ENCODE measurements at regions not wholly inside any gene's neighbourhood (a gene's known extent, or its start where the extent isn't known, plus 50 kb on each side); places are given as distances from the start of the nearest gene placed in this dataset.
A peak's percentile ranks its signal among the peaks of the same experiment; 100 is the strongest.

DNA sequence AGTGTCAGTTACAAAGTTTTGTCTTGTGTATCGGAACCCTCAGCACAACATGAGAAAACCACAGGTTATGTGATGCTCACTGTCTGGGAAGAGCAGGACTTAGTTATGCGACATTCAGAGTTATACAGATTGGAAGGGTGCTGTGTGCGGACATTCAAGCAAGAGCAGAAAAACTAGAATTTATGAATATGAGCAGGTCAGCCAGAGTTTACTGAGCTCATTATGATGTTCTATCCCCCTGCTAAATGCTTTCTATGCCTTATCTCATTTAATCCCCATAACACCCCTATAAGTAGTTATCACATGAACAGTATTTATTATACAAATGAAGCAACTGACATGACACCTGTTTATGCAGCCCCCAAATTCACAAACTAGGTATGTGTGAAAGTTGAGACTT, 1083.2 kb downstream of the FLRT2 start:
- DNase-seq (ENCODE audit: low read depth), result no peak

DNA sequence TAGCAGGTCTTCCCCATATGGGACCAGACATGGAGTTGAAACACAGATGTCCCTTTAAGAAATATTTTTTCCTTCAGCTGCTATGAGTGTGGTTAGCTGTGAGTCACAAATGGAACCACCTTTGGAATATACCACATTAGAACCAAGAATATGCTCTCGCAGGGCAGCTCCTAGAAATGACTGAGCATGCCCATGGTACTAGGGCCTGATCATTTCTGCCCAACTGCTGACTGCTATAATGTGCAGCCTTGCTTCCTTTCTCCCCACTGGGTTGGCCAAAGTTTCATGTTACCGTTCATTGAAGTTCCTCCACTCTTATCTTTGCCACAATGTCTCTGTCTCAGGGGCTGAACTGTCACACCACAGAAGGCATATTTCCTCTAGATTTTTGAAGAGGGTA, 1074.6 kb downstream of the FLRT2 start:
- DNase-seq (ENCODE audit: low read depth), result no peak

DNA sequence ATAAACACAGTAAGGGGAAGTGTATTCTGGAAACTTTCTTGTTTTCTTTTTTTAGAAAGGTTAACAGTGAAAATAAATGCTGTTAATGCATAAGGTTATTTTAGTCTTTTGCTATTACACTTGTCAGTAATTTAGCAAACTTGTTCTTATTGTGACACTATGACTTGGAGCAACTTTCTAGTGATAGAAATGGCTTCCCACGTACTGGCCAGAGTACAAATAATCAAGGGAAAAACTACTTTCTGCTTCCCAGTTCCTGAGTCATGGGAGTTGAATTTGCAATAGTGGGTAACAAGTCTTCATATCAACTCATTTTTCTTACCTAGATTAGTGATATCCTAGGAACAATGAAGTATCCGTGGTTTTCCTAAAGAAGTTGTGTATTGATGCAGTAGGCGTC, 1072.3 kb downstream of the FLRT2 start:
- no peak for DNase-seq (ENCODE audit: low read depth)

DNA sequence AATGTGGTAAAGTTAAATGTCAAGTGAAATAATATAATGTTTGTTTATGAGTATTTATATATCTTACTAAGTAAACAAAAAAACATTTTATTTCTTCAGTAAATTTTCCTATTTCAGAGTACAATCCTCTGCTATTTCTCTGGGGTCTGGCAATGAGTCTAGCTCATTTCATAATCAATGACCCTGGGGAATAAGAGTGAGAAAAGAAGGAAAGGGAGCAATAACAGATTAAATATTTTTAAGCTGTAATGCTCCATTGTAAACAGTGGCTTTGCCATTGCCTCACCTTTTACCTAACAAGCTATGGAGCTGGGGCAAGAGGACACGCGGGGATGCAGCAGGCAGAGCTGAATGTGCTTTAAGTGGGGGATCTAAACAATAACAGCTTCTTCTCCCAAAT, 1071.9 kb downstream of the FLRT2 start:
- no peak for DNase-seq (ENCODE audit: low read depth)

DNA sequence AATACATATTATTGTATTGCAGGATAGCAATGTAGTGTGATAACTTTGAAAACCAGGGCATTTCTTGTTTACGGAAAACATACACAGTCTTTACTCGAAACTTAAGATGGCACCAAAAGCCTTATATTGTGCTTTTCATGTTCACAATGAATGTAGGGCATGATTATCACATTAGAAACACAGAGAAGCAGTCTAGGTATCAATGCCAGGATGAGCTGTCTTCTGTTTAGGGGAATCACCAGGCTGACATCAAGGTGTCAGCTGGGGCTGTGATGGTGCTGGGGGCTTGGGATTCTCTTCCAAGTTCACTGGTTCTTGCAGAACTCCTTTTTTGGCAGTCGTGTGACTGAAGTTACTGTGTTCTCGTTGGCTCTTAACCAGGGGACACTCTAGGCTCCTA, 1067.3 kb downstream of the FLRT2 start:
- DNase-seq (ENCODE audit: low read depth), result no peak

DNA sequence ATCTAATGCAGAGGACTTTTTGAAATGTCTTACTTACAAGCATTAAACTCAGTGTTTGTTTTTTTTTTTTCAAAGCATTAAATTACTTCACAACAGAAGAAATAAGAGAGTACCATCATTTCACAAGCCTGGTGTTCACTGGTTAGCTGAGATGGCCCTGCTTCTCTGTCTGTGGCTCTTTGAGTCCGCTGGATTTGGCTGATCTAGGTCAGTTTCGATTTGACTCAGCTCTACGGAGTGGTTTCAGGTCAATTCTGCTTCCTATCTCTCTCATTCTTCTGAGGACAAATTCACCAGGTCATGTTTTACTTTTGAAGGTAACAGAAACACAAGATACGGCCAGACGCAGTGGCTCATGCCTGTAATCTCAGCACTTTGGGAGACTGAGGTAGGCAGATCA, 1066.1 kb downstream of the FLRT2 start:
- DNase-seq (ENCODE audit: low read depth), result no peak

DNA sequence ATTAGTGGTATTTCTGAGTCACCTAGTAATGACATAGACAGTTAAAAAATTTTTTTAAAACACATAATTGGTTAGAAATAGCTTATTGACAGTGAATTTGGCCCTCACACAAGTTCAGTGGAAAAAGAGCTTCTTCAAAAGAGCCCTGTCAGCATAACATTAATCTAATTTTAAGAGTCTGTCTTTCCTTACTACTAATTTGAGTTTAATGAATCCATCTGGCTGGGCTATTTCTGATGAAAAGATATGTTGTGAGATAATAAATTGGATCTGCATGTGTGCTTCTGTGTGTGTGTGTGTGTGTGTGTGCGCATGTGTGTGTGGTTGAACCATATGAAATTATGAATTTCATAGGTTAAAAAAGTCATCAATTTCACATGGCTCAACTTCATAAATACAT, 1045.2 kb downstream of the FLRT2 start:
- DNase-seq (ENCODE audit: low read depth), result no peak

DNA sequence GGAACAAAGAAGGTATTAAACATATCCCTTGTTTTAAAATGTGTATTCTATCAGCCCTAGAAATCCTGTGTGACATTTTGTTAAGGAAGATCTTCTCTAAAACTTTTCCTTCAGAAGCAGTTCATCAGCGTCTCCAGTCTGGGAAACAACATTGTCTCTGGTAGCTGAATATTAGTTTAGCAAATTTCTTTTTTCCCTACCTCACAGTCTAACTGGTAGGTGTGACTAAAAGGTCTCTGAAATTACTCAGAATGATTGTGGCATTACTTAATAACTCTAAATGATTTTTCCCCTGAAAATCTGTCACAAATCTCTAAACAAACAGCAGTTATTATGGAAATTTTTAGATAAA, 1044.8 kb downstream of the FLRT2 start:
- no peak for DNase-seq (ENCODE audit: low read depth)

DNA sequence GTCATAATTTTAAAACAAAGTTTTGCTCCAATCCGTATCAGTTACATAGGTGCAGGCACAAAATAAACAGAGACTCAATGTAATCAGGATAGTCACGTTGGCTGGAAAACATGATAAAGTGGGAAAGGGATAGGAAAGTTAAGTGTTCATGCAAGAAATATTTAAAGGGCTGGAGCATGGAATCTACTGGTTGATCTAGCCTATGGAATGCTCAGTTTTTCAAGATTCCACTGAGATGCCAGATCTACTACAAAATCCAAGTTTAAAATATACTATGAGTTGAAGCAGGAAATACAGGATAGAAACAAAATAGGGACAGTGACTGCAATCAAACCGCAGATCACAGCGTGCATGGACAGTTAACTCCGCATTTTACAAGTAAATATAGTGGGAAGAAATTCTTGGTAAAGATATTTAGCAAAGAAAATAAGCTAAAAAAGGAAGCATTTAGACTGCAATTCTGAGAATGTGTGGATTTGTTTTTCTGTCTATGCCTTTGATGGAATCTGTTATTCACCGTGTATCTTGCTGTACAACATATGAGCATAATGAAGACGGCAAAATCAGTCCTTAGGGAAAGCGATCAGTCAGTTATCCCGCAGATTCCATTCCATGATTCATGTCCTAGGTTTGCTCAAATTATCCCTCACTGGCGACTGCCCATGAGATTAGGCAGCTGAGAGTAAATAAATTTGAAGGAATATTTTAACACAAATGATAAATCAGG, 1044.3 kb downstream of the FLRT2 start:
- DNase-seq (ENCODE audit: low read depth), result peak; percentile 10

DNA sequence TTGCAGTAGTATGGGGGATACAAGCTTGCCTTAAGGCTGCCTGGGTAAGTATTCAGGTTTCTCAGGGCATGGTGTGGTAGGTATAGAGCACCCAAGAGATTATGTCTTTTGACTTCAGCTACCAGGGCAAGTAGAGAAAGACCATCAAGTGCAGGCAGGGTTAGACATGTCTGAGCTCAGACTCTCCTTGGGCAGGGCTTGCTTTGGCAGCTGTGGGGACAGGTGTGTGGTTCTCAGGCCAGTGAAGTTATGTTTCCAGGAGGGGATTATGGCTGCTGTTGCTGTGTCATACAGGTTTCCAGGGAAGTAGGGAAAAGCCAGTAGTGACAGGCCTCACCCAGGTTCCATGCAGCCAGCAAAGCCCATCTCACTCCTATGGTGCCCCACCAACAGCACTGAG, 1040.4 kb downstream of the FLRT2 start:
- DNase-seq (ENCODE audit: low read depth), result no peak

DNA sequence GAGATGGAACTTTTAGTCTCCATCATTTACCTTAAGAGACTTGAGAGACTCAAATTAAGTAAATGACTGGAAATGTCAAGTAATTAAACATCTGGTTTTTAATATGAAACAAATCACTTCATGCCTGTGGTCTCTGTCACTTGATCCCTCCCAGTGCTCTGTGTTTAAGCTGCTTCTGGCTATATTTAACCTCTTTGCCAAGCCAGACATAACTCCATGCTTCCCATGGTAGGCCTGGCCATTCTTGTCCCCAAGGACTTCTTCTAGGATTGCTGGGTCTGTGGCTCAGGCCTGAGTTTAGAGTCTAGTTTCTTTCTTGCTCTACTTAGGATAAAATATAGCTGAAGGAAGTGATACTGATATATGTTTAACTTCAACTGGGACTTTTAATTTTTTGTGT, 1013.6 kb downstream of the FLRT2 start:
- DNase-seq (ENCODE audit: low read depth), result no peak

DNA sequence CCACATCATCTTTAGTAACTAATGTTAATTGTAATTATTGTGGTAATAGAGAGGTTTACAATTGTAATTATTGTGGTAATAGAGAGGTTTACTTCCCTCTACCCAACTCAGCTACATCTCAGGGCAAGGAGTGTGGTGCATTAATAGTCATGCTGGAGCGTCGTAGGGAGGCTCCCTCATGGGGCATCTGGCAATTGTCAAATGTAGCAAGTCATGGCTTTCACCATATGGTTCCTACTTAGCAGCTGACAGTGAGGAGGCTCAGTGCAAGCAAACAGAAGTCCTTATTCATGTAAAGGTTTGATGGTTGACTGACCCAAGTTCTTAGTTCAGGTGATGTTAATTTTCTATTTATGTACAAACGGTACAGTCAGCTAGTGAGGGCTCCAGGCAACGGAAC, 1012.0 kb downstream of the FLRT2 start:
- DNase-seq (ENCODE audit: low read depth), result peak; percentile 7

DNA sequence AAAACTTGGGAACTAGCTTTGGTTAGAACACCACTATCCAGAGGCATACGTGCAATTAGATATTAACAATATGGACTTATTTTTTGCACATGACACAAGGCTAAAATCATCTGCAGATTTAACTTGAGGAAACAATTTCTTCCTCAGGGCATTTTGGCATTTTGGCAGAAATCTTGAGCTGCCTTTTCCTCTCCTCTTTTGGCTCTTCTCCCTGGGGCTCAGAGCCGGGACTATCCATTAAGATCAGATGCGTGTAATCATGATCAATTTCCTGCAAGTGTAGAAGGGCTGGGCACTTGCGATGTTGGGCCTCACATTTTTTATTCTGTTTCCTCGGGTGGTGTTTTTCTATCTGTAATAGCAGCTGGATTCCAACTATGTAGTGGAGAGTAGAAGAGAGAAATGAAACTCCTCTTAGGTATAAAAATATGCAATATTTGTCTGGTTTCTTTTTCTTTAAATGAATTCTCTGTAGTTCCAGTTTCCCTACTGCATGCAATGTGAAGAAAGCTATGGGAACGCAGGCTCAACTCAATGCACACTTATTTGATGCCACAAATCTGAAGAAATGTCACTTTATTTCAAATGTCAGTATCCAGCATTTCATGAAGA, 1010.8 kb downstream of the FLRT2 start:
- DNase-seq (ENCODE audit: low read depth), result no peak

DNA sequence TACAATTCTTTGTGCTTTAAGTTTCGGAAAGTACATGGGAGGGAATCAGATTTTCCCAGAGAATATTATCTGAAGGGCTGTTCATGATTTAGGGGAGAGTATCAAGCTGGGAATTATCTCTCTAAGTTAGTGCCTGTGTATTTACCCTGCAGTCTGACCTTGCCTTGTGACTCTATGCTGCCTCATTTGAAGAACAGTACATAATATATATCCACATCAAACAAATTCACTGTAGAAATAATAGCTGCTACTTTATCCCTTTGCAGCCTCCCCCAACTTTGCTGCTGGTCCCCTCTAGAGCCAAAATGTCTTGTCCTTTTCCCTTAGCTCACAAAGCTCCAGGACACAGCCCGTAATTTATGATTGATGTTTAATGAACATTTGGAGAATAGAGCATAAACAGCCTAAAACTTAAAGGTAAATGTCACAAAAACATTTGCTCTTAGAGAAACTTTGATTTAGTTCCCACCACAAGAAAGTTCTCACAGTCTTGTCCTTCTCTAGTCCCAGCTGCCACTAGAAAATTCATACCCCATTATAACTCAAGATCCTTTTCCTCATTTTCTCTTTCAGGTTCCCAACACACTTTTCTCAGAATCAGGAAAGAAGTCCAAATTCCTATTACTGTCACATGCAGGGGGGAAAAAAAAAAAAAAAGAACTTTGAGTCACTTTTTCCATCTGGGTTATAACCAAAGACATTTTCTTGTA, 1009.6 kb downstream of the FLRT2 start:
- DNase-seq (ENCODE audit: low read depth), result no peak

DNA sequence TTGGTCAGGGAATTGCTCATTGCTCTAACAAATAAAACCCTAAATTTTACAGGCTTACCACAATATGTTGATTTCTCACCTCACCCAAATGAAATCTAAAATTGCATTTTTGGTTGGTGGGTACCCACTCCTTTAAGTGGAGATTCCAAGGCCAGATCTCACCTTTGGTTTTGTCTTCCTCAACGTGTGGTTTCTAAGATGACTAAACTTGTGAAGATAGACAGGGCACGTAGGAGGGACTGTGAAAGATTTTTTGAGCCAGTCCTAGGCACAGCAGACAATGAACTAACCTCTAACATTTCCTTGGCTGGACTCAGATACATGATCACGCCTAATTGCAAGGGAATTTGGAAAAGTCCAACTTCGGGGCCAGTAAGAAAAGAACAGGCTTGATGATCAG, 1003.9 kb downstream of the FLRT2 start:
- no peak for DNase-seq (ENCODE audit: low read depth)

DNA sequence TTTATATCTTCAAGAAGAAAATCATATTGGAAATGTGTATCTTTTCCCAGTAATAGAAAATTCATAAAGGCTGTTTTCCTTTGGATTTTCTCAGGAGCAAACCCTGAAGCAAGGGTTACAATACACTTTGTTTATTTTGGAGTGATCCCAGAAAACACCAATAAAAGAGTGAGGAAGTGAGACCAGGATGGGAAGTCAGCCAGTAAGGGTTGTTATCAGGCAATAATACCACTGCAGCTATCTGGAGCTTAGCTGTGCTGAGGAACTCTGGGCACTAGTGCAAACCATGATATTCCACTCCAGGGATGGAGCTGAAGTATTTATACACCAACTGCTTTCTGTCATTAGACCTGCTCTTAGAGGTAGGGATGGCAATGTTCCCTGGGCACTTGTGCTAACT, 1002.3 kb downstream of the FLRT2 start:
- peak; percentile 1 for DNase-seq (ENCODE audit: low read depth)

DNA sequence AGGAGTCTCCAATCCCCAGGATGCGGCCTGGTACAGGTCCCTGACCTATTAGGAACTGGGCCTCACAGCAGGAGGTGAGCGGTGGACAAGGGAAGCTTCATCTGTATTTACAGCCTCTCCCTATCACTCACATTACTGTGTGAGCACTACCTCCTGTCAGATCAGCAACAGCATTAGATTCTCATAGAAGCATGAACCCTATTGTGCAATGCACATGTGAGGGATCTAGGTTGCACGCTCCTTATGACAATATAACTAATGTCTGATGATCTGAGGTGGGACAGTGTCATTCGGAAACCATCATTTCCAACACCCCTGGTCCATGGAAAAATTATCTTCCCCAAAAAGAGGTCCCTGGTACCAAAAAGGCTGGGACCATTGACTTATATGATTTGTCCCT, 1000.5 kb downstream of the FLRT2 start:
- DNase-seq (ENCODE audit: low read depth), result no peak

DNA sequence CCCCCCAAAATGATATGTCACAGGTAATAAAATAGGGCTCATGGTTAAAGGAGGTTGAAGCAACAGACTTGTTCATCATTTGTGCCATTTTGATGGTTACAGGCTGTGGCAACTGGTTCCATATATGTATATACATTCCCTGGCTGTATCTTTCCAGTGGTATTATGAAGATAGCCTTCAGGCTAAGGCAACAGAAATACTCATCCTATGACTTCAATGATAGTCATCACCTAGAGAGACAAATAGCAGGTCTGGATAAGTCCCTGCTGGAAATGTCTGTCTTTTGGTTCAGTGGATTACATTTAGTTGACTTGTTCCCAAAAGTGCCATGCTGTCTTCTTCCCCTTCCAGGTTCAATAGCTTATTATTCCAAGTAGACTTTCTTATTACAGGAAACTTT, 997.4 kb downstream of the FLRT2 start:
- no peak for DNase-seq (ENCODE audit: low read depth)

DNA sequence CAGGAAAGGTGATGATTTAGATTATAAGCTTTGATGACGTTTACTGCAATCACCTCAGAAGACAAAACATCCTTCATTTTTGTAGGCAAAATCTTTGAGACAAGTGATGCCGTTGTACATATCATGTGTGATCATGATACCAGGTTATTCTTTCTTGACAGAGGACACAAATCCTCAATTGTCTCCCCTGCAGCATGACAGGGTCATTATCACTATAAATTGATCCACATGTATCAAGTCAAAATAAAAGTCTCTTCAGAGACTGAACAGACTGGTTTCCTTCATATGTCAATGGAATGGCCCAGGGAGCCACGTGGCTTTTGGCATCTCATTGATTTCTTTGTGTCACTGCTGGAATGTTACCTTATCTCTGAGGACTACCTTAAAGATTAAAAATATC, 995.7 kb downstream of the FLRT2 start:
- no peak for DNase-seq (ENCODE audit: low read depth)

DNA sequence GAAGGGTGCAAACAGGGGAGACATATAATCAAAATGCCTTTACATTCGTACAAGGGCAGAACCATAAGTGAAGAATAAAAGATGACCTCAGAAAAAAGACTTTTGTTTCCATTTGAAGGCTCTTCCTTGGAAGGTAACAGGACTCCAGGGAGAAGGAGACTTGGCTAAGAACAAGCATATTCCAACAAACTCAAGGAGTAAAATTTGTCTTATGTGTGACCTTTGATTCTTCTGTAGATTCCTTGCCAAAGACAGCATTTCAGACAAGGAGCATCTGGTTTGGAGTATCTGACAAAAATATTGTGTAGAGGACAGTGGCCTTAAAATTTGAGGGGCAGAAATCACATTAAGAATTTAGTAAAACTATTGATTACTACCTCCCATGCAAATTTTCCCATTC, 991.9 kb downstream of the FLRT2 start:
- no peak for DNase-seq (ENCODE audit: low read depth)

DNA sequence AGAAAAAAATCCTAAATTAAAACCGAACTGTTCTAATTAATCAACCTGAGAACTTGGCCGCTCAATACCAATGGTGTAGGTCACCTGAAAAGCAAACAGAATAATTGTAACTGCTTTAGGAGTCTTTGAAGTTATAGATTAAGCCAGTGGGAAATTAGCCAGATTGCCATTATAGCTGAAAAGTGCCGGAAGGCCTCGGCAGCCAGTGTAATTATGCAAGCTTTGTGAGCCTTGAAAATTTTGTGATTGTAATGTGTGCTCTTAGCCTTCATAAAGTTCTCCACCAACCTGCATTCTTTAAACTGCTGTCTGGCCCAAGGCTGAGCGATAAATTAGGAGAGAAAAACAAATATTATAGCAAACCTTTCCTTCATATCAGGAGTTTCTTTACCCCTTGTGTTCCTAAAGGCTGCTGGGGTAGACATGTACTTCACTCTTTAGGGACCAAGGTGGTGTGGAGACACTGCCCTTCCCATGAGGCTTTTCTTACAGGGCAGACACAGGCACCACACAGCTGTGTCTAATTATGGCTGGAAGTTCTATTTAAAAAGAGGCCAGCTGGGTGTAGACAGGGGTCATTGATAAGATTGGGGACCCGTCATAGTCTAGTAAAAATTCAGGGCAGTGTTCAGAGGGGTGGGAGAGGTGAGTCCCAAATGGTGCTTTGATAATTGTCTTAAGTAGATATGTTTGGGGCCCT, 991.2 kb downstream of the FLRT2 start:
- no peak for DNase-seq (ENCODE audit: low read depth)

DNA sequence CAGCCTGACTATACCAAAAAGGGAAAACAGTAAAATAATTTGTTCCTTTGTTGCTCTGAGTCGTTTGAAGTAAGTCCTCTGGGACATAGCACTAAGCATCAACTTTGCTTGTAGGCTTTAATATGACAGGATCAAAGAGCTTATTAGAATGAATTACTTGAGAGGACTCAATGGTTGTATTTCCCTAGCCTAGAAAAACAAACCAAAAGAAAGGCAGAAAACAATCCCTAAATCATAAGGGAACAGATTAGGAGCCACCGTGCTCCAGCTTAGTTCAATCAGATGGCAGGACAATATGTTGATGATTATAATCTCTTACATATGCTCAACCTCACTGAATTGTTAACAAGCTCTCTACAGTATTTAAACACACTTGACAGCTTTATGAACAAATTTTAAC, 988.4 kb downstream of the FLRT2 start:
- no peak for DNase-seq (ENCODE audit: low read depth)

DNA sequence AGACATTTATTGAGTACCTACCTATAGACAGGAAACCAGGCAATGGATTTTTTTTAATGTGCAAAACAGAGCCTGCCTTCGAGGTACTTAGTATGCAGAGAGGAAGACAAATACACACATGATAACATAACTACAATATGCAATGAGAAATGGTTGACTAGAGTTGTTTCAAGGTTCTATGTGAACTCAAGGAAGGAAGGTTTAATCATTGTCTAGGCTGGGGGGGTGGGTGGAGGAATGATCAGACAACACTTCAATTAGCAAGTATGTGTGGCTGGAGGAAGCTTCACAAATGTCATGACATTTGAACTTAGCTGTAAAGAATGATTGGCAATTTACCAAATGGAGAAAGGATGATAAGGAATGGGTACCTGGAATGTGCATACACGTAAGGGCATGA, 985.3 kb downstream of the FLRT2 start:
- no peak for DNase-seq (ENCODE audit: low read depth)

All from amniotic epithelial cell (primary cell).